DND-41 (cell line): ENCODE measurements at regions not wholly inside any gene's neighbourhood (a gene's known extent, or its start where the extent isn't known, plus 50 kb on each side); places are given as distances from the start of the nearest gene placed in this dataset.

Experiments
- CTCF ChIP-seq: IDR thresholded peaks from 2 replicates; pipeline ENCODE4 v1.5.1; 2012; ENCODE audit warnings: borderline replicate concordance, low read length, moderate library complexity, mild to moderate bottlenecking; ENCODE audit not compliant: poor library complexity, severe bottlenecking; ENCODE audit errors: extremely low read depth
- EZH2 ChIP-seq: IDR thresholded peaks from 3 replicates; pipeline ENCODE4 v1.6.1; 2012; ENCODE audit warnings: borderline replicate concordance, low read depth, mild to moderate bottlenecking, moderate library complexity, low read length, inconsistent platforms; ENCODE audit not compliant: severe bottlenecking

GRCh38 chr5:50535393-50535792, 94.3 kb upstream of the EMB start:
- TF ChIP-seq EZH2 (no peak), CTCF (no peak)
